NOMO-1 treated with DMSO at 0.1 percent for 48 hours (cell line): ENCODE measurements at regions not wholly inside any gene's neighbourhood (a gene's known extent, or its start where the extent isn't known, plus 50 kb on each side); places are given as distances from the start of the nearest gene placed in this dataset.
A peak's percentile ranks its signal among the peaks of the same experiment; 100 is the strongest.
"Not testable (repeated sequence)": the region's sequence is repeated elsewhere in the genome, so short reads cannot be mapped to it uniquely, and the experiment has no call there.

ENCODE experiments used
- DNase-seq: peaks from one replicate; lab custom pipeline; 2025; ENCODE audit not compliant: unreplicated experiment; lab: John Stamatoyannopoulos, UW

DNA sequence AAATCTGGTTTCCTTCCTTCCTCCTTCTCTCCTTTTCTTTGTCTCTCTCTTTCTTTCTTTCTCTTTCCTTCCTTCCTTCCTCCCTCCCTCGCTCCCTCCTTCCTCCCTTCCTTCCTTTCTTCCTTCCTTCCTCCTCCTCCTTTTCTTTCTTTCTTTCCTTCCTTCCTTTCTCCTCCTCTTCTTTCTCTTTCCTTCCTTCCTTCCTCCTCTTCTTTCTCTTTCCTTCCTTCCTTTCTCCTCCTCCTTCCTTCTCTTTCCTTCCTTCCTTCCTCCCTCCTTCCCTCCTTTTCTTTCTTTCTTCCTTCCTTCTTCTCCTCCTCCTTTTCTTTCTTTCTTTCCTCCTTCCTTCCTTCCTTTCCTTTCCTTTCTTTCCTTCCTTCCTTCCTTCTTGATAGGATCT, 61.2 kb downstream of the VIP start:
- no peak for DNase-seq

GRCh38 chr6:152815230-152815872, 64.8 kb downstream of the VIP start:
- no peak for DNase-seq

DNA sequence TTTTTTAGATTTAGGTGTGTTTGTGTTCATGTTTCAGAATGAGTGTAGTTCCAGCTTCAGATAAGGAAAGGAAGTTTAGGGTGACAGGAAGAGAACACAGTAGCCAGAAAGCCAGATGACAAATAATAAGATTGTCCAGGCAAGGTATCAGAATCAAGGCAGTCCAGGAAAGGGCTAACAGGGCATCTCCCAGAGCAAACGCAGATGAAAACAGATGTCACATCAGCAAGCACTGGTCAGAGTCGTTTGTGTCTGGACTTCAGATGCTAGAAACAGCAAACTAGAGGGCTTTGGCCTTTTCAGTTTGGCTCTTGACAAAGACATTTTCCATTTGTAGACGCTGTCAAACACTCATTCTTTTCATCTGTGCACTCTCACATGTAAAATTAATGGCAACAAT, 65.5 kb downstream of the VIP start:
- DNase-seq = no peak

- no peak for DNase-seq
Measured at GRCh38 chr6:152821525-152821924, 70.9 kb downstream of the VIP start.

DNA sequence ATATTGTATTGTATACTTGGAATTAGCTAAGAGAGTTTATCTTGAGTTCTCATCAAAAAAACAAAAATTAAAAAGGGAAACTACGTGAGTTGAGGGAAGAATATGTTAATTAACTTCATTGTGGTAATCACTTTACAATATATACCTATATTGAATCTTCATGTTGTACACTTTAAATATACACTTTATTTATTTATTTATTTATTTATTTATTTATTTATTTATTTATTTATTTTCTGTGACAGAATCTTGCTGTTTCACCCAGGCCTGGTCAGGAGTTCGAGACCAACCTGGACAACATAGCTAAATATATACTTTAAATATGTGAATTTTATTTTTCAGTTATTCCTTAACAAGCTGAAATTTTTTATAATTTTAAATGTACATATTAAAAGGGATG, 74.1 kb downstream of the VIP start:
- DNase-seq = no peak

- DNase-seq = no peak
Measured at GRCh38 chr6:152828431-152828830, 77.8 kb downstream of the VIP start.

DNA sequence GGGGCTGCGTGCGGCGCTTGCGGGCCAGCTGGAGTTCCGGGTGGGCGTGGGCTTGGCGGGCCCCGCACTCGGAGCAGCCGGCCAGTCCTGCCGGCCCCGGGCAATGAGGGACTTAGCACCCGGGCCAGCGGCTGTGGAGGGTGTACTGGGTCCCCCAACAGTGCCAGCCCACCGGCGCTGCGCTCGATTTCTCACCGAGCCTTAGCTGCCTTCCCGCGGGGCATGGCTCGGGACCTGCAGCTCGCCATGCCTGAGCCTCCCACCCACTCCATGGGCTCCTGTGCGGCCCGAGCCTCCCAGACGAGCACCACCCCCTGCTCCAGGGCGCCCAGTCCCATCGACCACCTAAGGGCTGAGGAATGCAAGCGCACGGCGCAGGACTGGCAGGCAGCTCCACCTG, 83.8 kb downstream of the VIP start:
- not testable (repeated sequence) for DNase-seq

GRCh38 chr6:152836523-152836922, 85.9 kb downstream of the VIP start:
- DNase-seq = no peak

GRCh38 chr6:152845421-152845820, 94.8 kb downstream of the VIP start:
- no peak for DNase-seq

DNA sequence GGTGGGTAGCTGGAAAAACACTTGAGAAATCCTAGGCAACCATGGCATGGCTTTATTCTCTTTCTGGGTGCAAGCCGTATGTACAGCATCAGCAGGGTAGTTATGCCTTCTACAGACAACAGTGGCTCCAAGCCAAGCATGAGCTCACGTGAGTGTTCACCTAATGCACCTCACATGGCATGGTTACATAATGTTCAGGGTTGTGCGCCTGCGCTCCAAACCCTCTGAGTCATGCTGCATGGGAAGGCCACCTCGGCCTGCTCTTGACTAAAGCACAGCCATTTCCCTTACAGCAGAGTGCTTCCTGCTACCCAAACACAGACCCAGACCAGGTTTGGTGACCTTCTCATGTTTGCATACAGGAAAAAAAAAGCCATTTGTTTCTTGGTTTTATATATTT, 96.2 kb downstream of the VIP start:
- DNase-seq = no peak

- no peak for DNase-seq
Measured at GRCh38 chr6:152848919-152849318, 98.3 kb downstream of the VIP start.

DNA sequence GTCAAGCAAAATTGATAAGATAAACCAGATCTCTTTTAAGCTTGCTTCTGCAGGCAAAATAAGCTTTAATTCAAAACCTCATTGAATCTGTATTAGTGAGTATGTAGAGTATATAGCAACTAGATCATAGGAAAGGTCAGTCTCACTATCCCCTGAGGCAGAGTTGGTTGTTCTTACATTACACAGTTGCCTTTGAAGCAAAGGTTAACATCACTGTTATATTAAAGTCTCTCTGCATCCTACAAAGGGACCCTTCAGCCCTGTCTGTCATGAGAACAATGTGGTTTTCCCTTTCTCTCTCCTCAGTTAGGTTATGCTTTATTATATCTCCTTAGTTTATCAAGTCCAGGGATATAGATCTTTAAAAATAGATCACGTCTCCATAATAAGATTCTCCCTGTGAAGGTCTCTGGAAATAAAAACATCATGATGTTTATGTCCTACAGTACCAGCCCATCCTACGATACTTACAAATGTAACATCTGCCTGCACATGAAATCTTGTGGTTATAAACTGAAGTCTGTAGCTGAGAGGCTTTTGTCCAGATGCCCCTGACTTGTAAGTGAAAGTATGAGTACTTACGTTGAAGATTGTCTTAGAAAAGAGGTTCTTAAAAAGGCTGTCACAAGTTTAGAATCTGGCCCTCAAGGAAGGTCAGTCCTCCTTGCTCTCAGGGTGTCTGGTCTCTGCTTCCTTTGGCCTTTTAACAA, 103.6 kb downstream of the VIP start:
- DNase-seq = no peak

GRCh38 chr6:152858141-152858540, 107.5 kb downstream of the VIP start:
- no peak for DNase-seq

GRCh38 chr6:152859225-152859624, 108.6 kb downstream of the VIP start:
- peak; percentile 15 for DNase-seq

GRCh38 chr6:152863618-152864326, 113.2 kb downstream of the VIP start:
- peak; percentile 52 for DNase-seq

- DNase-seq = no peak
Measured at GRCh38 chr6:152874267-152874666, 108.6 kb downstream of the FBXO5 start.

GRCh38 chr6:152874846-152875568, 107.8 kb downstream of the FBXO5 start:
- DNase-seq = no peak

GRCh38 chr6:152879681-152880080, 103.2 kb downstream of the FBXO5 start:
- DNase-seq = peak; percentile 5

GRCh38 chr6:152893187-152893586, 89.7 kb downstream of the FBXO5 start:
- no peak for DNase-seq

GRCh38 chr6:152896923-152897322, 85.9 kb downstream of the FBXO5 start:
- no peak for DNase-seq

GRCh38 chr6:152897807-152898399, 84.9 kb downstream of the FBXO5 start:
- DNase-seq = peak; percentile 26
